Lower leg skin (tissue), 4 donors: ENCODE measurements at regions not wholly inside any gene's neighbourhood (a gene's known extent, or its start where the extent isn't known, plus 50 kb on each side); places are given as distances from the start of the nearest gene placed in this dataset.

ENCODE experiments used
- DNase-seq, 2 donors: peaks; one replicate each; pipeline ENCODE4 v3.0.0-alpha.2; 2019; ENCODE audit warnings: low spot score in 2 of 2
- H3K4me3 ChIP-seq: fragments of 200-600 bp; sonication (generic); 2 replicates; pipeline ENCODE4 v1.5.1; 2017; ENCODE audit warnings: mild to moderate bottlenecking, low read depth; ENCODE audit not compliant: poor library complexity, severe bottlenecking
- POLR2A ChIP-seq, 2 donors: fragments of 450-650 bp; IDR thresholded peaks; one replicate each; pipeline ENCODE4 v1.6.1; 2016 to 2017; ENCODE audit warnings: antibody characterized with exemption in 2 of 2, mild to moderate bottlenecking in 1 of 2, moderate library complexity in 1 of 2
- WGBS, 2 donors: methylation state at CpG; one replicate each; pipeline ENCODE4 v1.1.5; 2018; 5-methylcytosine and 5-hydroxymethylcytosine counted together
- intact Hi-C: fragments of 100-400 bp; cut with DNase I; formaldehyde crosslinking; loops from one replicate; pipeline ENCODE4 v1.15.0; 2023; ENCODE audit warnings: low total_unique reads
- TF ChIP-seq, protein P1 (sequence below), 3 donors: fragments of 450-650 bp; IDR thresholded peaks; one replicate each; pipeline ENCODE4 v1.5.1; 2016; ENCODE audit warnings: antibody characterized with exemption in 3 of 3, mild to moderate bottlenecking in 3 of 3, moderate library complexity in 2 of 3

DNA sequence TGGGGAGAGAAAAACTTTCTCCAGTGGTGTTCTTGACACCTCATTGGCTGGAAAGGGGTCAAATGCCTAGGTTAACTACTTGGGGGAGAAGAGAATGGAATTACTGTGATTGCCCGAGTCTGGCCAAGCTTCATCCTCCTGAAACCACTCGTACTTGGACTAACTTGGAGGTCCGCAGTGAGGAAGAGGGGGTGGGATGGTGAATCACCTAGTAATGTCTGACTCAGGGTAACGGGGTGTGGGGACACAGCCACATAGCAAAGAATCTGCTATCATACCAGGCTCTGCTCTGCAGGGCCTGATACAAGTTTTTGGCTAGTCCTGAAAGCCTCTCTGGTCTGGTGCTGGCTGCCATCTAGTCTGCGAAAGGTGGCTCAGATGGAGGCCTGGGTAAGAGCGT, 190.9 kb downstream of the RPS24 start:
- TF ChIP-seq, protein P1, sequence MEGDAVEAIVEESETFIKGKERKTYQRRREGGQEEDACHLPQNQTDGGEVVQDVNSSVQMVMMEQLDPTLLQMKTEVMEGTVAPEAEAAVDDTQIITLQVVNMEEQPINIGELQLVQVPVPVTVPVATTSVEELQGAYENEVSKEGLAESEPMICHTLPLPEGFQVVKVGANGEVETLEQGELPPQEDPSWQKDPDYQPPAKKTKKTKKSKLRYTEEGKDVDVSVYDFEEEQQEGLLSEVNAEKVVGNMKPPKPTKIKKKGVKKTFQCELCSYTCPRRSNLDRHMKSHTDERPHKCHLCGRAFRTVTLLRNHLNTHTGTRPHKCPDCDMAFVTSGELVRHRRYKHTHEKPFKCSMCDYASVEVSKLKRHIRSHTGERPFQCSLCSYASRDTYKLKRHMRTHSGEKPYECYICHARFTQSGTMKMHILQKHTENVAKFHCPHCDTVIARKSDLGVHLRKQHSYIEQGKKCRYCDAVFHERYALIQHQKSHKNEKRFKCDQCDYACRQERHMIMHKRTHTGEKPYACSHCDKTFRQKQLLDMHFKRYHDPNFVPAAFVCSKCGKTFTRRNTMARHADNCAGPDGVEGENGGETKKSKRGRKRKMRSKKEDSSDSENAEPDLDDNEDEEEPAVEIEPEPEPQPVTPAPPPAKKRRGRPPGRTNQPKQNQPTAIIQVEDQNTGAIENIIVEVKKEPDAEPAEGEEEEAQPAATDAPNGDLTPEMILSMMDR (IDR thresholded peaks at IDR 0.05): no peak
- no peak for TF ChIP-seq POLR2A (IDR thresholded peaks at IDR 0.05)
- intact Hi-C loops: no loop called here
- no peak overlapping the region for H3K4me3 ChIP-seq
- no peak for DNase-seq
- WGBS, 2 donors: 93 to 94% methylated on average over 6 of the region's 6 CpGs

- H3K4me3 ChIP-seq: no peak overlapping the region
- TF ChIP-seq POLR2A (IDR thresholded peaks at IDR 0.05): no peak
- TF ChIP-seq, protein P1 (IDR thresholded peaks at IDR 0.05): no peak
- intact Hi-C loops: no loop called here
- DNase-seq: no peak
- WGBS, 2 donors: 93 to 96% methylated on average over 10 of the region's 10 CpGs
Observed at GRCh38 chr10:78225594-78225993, 191.9 kb downstream of the RPS24 start.

DNA sequence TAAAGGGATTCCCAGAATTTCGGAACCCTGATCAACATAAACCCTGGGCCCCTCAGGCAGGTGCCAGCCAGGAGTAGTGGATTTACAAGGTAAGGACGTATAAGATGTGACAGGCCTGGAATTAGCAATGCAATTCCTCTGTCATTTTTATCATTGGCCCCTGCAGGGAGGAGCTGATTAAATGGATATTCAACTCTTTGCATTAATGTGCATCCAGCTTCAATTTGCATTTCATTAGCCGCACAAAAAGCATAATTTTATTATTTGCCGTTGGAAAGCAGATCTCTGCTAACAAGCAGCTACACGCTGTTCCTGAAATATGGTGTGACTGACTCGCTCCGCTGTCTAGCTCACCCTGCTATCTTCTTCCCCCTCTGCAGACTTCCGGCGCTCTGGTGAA, 195.8 kb downstream of the RPS24 start:
- TF ChIP-seq, protein P1 (IDR thresholded peaks at IDR 0.05): no peak
- TF ChIP-seq POLR2A (IDR thresholded peaks at IDR 0.05): no peak
- intact Hi-C loops: no loop called here

DNA sequence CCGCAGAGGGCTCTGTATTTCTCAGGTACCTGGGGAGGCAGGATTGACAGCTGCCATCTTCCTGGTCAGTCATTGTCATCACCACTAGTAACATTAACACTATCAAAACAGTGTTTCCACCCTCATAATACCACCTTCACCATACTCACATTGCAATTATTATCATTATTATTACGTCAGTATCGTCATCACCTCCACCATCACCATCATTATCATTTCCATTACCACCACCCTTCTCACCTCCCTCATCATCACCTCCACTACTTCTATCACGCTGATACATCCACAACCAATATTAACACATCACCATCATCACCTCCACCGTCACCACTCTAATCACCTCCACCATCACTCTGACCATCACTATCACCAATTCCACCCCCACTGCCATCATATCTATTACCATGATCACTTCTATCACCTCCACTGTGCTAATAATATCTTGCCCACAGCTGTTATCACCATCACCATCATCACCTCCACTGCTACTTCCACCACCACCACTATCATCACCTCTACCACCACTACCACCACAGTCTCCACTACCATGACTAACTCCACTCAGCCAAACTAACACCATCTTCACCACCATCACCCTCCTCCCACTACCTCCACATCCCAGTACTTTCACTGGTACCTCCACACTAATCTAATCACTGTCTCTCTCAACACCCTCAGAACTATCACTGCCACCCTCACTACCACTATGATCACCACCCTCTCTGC, 196.4 kb downstream of the RPS24 start:
- no peak for DNase-seq
- H3K4me3 ChIP-seq: no peak overlapping the region
- no peak for TF ChIP-seq POLR2A (IDR thresholded peaks at IDR 0.05)
- TF ChIP-seq, protein P1 (IDR thresholded peaks at IDR 0.05): no peak
- intact Hi-C loops: no loop called here
- WGBS, 2 donors: 88 to 94% methylated on average over 5 of the region's 5 CpGs

More for the DNA sequence above, 195.8 kb downstream of the RPS24 start:
- DNase-seq: no peak
- H3K4me3 ChIP-seq: no peak overlapping the region
- WGBS, 2 donors: 52 to 64% methylated on average over 9 of the region's 9 CpGs

GRCh38 chr10:78231327-78231726, 197.7 kb downstream of the RPS24 start:
- no peak for TF ChIP-seq POLR2A (IDR thresholded peaks at IDR 0.05)
- WGBS, 2 donors: 85 to 91% methylated on average over 5 of the region's 5 CpGs
- no peak for DNase-seq

GRCh38 chr10:78231939-78232338, 198.3 kb downstream of the RPS24 start:
- no peak overlapping the region for H3K4me3 ChIP-seq
- WGBS, 2 donors: 50 to 56% methylated on average over 4 of the region's 4 CpGs
- DNase-seq: no peak
- TF ChIP-seq POLR2A (IDR thresholded peaks at IDR 0.05): no peak
- TF ChIP-seq, protein P1 (IDR thresholded peaks at IDR 0.05): no peak
- intact Hi-C loops: no loop called here

More at GRCh38 chr10:78231327-78231726, 197.7 kb downstream of the RPS24 start:
- intact Hi-C loops: no loop called here
- no peak overlapping the region for H3K4me3 ChIP-seq
